Stimulated activated naive CD4-positive, alpha-beta T cell (primary cell): ENCODE measurements at regions not wholly inside any gene's neighbourhood (a gene's known extent, or its start where the extent isn't known, plus 50 kb on each side); places are given as distances from the start of the nearest gene placed in this dataset.
A peak's percentile ranks its signal among the peaks of the same experiment; 100 is the strongest.

ENCODE experiments used
- DNase-seq, 6 experiments: peaks; one replicate each; lab custom pipeline; 2025; lab: John Stamatoyannopoulos, UW

GRCh38 chr2:105570757-105571156, 171.9 kb upstream of the FHL2 start:
- DNase-seq, result no peak

DNA sequence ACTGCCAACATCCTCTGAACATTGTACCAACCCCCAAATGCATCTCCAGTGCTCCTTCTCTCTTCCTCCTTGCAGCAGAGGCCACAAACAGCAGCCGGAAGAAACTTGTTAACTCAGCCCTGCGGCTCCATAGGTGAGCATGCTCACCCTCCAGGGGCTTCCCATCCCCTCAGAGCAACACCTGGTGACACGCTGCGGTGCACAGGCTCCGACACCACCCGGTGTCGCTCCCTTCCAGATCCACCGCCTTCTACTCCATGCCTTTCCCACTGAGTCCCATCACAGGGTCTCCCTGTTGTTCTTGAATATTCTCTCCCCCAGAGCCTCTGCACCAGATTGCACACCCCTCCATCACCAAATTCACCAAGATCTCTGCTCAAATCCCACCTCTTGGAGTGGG, 171.5 kb upstream of the FHL2 start:
- DNase-seq, result no peak

- DNase-seq, result no peak
These were observed 170.8 kb upstream of the FHL2 start for GRCh38 chr2:105569606-105570005.

DNA sequence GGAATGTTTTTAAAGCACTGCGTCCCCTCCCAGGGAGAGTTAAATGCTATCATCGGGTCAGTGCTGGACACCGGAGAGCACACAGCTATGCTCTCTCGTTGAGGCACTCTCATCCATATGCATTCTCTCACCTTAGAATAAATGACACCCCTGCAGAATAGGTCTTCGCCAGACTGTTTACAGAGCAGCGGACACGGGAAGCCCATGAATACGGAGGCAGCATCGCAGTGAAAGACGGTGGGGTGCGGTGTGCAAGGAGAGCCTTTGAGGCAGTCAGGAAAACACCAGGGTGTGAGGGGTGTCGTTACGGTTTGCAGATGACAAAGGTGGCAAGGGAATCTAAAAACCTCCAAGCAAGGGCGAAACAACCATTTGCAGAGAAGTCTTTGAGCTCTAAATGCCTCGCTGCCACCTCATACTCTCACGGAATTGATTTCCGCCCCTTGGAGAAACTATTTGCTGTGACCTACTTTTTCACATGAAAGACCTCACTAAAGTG, 169.2 kb upstream of the FHL2 start:
- peak in 3 of 6 experiments; percentile 14 to 29 (median 21) for DNase-seq

DNA sequence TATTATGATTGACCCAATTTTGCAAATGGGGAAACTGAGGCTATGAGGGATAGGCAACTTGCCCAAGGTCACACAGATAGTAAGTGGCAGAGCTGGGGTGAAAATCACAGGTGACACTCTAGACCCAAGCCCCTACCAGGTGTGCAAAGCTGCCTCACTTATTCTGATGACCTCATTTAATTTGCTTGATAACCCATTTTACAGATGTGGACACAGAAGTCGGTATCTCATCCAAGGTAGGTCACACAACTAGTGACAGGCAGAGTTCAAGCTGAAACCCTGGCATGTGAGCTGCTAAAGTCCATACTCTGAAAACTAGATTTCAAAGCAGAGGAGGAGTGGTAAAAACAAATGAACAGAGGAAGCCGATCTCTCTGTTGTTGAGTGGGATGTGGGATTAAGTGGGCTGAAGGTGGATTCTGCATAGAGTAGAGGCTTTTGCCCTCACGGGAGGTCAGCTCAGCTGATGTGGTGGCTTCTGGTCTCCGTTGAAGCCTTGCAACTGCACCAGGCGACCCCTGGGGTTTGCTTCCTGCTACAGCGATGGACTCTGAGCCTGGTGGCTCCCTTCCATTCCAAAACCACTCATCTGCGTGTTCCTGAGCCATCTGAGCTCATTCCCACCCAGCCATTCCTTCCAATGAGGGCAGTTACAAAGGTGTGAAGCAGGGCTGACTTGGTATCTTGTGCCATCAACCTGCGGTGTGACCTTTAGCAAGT, 164.3 kb upstream of the FHL2 start:
- no peak for DNase-seq

- DNase-seq, result no peak
These were observed 162.6 kb upstream of the FHL2 start for GRCh38 chr2:105561401-105561800.

GRCh38 chr2:105560157-105560556, 161.3 kb upstream of the FHL2 start:
- no peak for DNase-seq

DNA sequence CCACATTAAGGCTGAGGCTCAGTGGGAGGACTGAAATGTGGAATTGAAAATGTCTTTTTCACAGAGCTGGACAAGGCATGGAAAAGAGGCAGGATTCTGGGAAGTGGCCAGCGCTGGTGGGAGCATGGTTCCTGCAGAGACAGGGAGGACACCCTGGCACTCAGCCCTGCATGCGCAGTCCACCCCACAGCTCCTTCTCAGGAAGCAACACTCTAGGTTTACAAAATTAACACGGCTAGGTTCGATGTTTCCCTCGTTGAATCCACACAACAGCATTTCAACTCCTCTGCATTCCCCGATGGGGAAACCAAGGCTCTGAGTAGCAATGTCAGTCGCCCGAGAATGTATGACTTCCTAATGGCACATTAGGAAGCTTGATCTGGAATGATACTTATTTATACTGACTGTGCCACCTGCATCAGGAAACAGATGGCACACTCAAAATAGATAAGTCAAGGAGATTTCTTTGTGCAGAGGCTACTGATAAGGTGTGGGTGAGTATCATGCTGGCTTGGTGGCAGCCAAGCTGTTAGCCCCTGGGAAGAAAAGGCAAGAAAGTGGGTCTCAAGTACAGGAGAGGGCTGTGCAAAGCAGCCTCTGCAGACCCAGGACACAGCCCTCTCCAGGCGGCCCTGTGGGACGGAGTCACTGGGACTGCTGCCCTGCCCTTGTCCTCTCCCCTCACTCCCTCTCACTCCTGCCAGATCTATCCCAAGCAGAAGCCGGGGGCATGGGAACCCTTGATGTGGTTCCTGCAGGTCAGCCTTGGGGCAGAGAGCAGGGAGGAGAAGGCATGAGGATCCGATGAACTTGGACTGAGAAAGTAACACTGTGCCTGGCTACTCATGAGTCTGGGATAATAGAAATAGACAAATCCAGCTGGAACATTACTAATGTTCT, 158.4 kb upstream of the FHL2 start:
- no peak for DNase-seq

DNA sequence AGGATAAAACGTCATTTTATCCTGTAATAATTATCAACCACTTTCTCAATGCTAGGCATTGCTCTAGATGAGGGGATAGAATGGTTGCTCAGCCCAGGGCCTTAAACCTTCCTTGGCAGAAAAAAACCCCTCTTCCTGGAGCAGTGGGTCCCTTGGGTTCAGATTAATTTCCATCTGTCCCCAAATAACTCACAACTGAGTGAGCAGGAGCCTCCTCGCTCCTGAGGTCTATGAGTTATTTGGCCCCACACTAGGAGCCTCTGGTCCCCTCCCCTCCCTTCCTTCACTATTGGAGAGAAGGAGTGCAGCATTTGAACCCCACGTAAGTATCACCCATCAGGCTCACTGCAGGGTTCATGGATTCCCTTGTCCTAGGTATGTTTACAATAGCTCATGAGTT, 157.5 kb upstream of the FHL2 start:
- no peak for DNase-seq

DNA sequence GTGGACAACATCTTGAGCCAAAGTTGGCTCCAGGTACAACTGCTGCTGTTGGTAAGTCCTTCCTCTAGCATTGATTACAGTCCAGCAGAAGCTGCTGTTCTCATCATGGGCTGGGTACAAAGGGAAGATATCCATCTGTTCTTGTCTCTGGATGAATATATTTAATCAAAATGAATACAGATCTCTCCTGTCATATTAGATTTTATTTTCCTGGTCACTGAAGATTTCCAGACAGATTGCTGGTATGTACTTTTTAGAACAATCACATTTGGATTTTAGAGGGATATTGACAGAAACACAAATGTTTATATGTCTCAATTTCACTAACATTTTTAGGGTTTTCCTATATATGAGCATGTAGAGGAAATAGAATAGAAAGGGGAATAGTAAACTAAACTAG, 155.4 kb upstream of the FHL2 start:
- no peak for DNase-seq

GRCh38 chr2:105553538-105554196, 154.8 kb upstream of the FHL2 start:
- DNase-seq, result no peak

- peak in 4 of 6 experiments; percentile 17 to 48 (median 31) for DNase-seq
These were observed 147.8 kb upstream of the FHL2 start for GRCh38 chr2:105546628-105546974.

DNA sequence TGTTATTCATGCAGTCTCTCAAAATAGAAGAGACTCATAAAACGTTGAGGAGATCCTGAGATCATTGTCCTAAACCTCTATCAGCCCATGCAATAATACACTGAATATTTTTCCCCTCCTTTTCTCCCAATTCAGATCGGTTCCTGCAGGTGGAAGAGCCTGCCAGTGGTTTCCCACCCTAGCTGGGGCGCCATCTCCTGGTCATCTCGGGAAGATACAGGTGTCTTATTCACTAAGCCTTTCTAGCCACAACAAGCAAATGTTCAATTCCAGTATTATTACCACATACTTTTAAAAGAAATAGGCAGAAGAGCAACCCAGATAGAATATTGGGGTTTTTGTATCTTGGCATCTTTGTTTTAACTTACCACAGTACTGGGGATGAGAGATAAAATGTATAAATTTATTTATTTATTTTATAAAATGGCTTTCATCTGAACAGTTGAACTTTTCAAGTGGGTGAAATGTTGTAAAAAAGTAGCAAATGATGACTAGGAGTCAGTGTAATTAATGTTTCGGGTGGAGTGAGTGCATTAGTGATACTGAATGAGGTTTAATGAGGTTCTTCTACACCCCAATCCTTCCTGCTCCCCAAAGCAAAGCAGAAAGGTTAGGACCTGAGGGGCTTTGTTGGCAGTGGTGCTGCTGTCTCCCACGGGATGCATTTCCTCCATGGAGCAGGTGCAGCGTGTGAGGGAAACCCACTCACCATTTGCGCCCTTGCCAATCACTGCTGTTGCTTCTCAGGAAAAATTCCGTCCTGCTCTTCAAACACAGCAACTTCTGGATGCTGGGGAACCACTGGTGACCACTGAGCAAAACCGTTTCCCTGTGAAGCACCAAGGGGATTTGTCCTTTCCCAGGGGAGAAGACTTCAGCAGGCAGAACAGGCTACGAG, 147.1 kb upstream of the FHL2 start:
- peak; percentile 30 to 64 (median 42) for DNase-seq

- DNase-seq, result no peak
These were observed 145.9 kb upstream of the FHL2 start for GRCh38 chr2:105544591-105545377.

- DNase-seq, result no peak
These were observed 142.6 kb upstream of the FHL2 start for GRCh38 chr2:105541189-105542050.

DNA sequence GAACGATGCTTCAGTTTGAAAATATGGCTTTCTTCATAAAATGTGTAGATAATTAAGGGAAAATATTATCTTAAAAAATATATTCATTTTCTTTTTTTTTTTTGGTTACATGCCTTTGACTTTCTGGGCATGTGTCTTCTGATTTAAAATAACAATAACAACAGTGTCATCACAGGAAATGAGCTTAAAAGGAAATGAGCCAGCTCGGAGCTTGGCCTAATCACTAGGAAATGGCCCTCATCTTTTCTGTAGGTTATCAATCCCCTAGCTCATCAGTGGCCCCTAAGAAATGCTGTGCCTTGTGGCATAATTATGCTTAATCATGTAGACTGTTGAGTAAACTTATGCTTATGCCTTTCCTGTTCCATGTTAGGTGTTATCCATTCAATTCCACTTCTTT, 141.8 kb upstream of the FHL2 start:
- DNase-seq, result no peak

DNA sequence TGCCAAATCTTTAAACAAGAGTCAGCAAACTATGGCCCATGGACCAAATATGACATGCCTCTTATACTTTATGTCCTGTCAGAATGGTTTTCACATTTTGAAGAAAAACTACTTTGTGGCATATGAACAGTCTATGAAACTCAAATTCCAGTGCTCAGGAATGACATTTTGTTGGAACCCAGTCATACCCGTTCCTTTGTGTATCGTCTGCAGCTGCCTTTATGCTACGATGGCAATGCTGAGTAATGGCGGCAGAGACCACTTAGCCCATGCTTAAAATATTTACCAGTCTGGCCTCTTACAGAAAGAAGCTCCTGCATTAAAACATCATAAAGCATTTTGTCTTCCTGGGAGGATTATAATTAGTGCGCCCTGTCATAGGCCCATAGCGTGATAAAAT, 140.5 kb upstream of the FHL2 start:
- no peak for DNase-seq

DNA sequence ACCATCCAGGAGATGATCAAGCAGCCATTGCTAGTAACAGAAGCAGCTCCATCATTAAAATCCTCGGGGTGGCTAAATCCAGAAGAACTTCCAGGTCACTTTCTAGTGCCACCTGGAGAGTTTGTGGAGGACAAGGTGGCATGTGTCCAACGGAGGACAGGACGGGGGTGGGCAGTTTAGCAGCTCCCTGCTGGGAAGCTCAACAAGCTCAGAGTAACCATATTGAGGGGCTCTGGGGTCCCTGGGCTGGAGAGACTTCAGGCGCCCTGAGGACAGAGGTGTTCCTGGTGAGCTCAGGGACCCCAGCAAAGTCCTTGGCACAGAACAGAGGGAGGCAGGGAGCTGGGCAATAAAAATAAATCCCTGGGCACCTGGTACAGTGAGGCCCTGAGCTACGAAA, 140.0 kb upstream of the FHL2 start:
- no peak for DNase-seq

- no peak for DNase-seq
These were observed 139.1 kb upstream of the FHL2 start for GRCh38 chr2:105537920-105538319.

DNA sequence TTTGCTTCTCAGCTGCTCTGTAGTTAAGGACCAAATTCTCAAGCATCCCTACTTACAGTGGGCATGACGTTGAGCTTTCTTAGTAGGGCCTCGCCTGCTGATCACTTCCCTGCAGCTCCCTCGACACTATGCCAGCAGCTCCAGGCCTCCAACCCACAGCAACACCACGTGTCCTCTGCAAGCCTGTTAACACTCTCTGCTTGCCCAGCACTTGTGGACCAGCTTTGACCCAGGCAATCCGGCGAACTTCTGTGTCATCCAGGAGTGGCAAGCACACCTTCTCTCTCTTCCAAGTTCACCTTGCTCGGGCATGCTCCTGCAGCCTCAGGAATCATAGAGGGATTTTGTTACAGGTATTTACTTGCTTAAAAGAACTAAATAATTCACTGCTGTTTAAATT, 138.6 kb upstream of the FHL2 start:
- DNase-seq, result no peak
